ENCODE measurements at regions not wholly inside any gene's neighbourhood (a gene's known extent, or its start where the extent isn't known, plus 50 kb on each side); places are given as distances from the start of the nearest gene placed in this dataset.

DNA sequence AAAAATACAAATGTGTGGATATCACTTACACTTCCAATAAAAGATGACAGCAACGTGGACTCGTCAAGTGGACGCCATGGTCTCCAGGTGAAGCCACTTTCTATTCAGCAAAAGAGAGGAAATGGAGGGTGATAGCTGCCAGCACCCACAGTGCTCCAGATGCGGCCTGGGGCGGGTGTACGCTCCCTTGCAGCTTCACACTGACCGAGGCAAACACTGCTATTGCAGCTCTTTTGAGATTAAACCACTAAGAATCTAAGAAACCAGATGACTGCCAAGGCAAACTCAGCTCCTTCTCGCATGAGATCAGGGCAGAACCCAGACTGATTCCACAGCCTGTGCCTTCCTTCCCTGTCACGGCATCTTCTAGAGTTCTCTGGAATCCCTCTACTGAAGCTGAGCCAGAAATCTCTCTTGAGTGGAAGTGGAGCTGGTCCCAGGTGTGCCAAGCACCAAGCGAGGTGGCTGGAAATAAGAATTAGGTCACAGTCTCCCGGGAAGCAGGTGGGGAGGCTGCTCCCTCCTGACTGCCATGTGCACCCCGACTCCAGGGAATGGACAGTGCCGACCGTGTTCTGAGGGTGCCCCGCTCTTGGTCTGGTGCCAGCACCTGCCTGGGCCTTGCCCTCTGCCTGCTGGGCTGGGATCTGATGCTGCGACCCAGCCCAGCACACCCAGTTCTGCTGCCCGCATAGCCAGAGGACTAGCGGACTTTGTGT, 90.1 kb upstream of the AFDN start:
- CTCF ChIA-PET = interaction anchor here (1.0 to 1.6 kb wide), 2 partner anchors 12 to 15 kb away, joined by 3 read pairs; no protein-coding TSS in a partner anchor
- DNase-seq (ENCODE audit: extremely low spot score) = no peak
- POLR2A ChIA-PET = no interaction called here
- TF ChIP-seq, protein P1, sequence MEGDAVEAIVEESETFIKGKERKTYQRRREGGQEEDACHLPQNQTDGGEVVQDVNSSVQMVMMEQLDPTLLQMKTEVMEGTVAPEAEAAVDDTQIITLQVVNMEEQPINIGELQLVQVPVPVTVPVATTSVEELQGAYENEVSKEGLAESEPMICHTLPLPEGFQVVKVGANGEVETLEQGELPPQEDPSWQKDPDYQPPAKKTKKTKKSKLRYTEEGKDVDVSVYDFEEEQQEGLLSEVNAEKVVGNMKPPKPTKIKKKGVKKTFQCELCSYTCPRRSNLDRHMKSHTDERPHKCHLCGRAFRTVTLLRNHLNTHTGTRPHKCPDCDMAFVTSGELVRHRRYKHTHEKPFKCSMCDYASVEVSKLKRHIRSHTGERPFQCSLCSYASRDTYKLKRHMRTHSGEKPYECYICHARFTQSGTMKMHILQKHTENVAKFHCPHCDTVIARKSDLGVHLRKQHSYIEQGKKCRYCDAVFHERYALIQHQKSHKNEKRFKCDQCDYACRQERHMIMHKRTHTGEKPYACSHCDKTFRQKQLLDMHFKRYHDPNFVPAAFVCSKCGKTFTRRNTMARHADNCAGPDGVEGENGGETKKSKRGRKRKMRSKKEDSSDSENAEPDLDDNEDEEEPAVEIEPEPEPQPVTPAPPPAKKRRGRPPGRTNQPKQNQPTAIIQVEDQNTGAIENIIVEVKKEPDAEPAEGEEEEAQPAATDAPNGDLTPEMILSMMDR (IDR thresholded peaks at IDR 0.05; ENCODE audit: control extremely low read depth, extremely low read depth, low read depth, missing control alignments) = no peak

DNA sequence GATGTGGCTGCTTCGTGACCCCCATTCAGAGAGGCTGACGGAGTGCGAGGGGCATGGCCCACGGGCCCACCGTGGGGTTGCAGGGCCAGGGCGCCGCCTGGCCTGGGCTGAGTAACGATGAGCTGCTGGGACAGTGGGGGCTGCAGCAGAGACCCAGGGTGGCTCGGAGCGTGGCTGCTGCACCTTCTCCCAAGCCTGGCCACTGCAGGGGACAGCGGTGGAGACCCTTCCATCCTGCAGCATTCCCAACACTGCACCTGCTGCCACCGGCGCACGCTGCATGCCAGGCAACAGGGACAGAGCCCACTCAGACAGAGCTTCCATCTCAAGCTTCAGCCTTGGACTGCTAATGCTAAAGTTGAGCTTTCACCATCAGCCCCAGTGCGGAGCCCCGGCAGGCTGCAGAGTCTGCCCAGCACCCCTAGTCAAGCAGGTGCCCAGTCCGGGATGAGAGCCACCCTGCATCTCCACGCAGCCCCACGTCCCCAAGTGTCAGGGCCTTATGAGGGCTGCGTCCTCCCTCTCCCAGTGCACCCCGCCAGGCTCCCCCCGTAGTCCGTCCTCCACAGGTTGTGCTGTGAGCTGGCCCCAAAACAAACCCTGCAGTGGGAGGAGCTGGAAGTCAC, 89.4 kb upstream of the AFDN start:
- TF ChIP-seq, protein P1 (IDR thresholded peaks at IDR 0.05; ENCODE audit: control extremely low read depth, extremely low read depth, low read depth, missing control alignments) = no peak
- ChIA-PET POLR2A (no interaction called here), CTCF (interaction anchor here (1.6 kb wide), 1 partner anchor 11 kb away, joined by 3 read pairs; no protein-coding TSS in a partner anchor)
- no peak for DNase-seq (ENCODE audit: extremely low spot score)

DNA sequence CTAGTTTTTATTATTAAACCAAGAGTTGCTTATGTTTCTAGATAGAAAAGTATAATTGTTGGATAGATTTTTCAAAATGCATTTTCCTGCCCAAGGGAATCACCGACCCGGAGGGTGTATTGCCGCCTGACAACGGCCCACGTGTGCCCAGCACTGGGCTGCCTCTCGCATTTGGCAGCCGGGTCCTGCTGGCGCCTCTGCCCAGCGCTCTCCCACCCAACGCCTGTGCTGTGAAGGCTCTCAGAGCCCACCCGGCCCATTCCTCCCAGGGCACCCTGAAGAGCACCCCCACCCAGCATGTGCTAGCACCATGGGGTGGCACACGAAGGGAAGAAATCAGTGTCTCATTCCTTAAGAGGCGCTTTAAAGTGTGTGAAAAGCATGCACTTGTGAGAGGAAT, 88.3 kb upstream of the AFDN start:
- no peak for DNase-seq (ENCODE audit: extremely low spot score)
- TF ChIP-seq, protein P1 (IDR thresholded peaks at IDR 0.05; ENCODE audit: control extremely low read depth, extremely low read depth, low read depth, missing control alignments) = no peak
- POLR2A ChIA-PET = no interaction called here
- CTCF ChIA-PET = no interaction called here

DNA sequence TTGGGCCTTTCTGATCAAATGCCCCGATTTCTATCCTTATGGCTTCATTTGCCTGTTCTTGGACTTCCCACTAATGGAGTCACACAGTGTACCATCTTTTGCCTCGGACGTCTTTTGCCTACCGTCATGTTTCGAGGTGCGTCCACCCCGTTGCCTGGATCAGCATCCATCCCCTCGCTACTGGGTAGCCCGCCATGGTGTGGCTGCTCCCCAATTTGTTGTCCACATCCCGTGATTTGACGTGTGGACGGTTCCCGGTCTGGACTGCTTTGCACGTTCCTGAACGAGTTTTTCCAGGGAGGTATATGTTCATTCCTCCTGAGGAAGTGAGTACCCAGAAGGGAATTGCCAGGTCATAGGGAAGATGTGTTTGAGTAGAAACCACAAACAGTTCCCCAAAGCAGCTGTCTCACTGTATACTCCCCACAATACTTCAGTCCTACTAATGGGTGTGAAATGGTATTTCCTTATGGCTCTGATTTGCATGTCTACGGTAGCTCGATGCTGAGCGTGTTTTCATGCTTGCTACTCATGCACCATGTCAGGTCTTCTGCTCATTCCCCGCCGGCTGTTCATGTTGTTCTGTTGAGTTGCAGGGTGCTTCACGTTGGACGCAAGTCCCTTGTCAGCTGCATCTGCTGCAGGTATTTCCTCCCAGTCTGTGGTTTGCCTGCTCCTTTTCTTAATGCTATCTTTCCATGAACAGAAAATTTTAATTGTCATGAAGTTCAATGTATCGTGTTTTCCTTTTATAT, 86.8 kb upstream of the AFDN start:
- TF ChIP-seq, protein P1 (IDR thresholded peaks at IDR 0.05; ENCODE audit: control extremely low read depth, extremely low read depth, low read depth, missing control alignments) = no peak
- no peak for DNase-seq (ENCODE audit: extremely low spot score)
- ChIA-PET POLR2A (no interaction called here), CTCF (no interaction called here)

DNA sequence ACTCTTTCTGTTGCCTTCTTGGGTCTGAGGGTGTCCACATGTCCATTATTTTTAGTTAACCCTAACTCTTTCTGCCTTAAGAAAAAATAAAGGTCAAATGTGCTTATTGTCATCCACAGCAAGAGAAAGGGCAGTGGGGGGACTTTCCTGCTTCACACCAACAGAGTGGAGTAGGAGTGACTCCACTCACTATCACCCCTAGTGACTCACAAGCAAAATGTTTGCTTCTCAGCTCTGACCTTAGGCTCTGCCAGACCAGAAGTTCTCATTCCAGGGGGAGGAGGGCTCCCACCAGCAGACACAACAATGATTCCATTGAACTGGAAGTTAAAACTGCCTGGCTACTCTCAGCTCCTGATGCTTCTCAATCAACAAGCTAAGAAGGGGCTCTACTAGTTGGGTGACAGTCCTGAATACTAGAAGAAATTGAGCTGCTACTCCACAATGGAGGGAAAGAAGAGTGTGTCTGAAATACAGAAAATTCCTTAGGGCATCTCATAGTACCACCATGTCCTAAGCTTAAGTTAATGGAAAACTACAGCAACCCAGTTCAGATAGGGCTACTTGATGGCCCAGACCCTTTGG, 83.9 kb upstream of the AFDN start:
- ChIA-PET POLR2A (no interaction called here), CTCF (interaction anchor here (1.4 kb wide), 1 partner anchor 25 kb away, joined by 3 read pairs; no protein-coding TSS in a partner anchor)
- TF ChIP-seq, protein P1 (IDR thresholded peaks at IDR 0.05; ENCODE audit: control extremely low read depth, extremely low read depth, low read depth, missing control alignments) = no peak
- no peak for DNase-seq (ENCODE audit: extremely low spot score)

All from GM10248 (cell line).